HCT116 (cell line): ENCODE measurements at regions not wholly inside any gene's neighbourhood (a gene's known extent, or its start where the extent isn't known, plus 50 kb on each side); places are given as distances from the start of the nearest gene placed in this dataset.
A peak's percentile ranks its signal among the peaks of the same experiment; 100 is the strongest.

Source experiments
- ATAC-seq: fragments of 200-7000 bp; cut with Tn5 transposase; 2 replicates; pipeline ENCODE4 v1.9.1; 2020; ENCODE audit warnings: mild to moderate bottlenecking, moderate library complexity
- BruUV-seq: library from RNA; stranded (reverse); fragments of 400-500 nt; replicated peaks from 2 replicates; lab custom pipeline; 2021; lab: Mats Ljungman, UMichigan
- CTCF ChIA-PET: fragments of 300-600 bp; sonication (Branson Sonifier 250); formaldehyde crosslinking; loops from one replicate; lab custom pipeline; 2021; ENCODE audit warnings: antibody characterized with exemption; lab: Charles Lee
- POLR2A ChIA-PET: fragments of 300-600, 350-600 bp; sonication (Branson Sonifier 250); formaldehyde crosslinking; loops from one replicate; lab custom pipeline; 2021; ENCODE audit warnings: antibody characterized with exemption; lab: Charles Lee
- RAD21 ChIA-PET, 2 experiments: fragments of 300-600 bp; sonication (Branson Sonifier 250); formaldehyde crosslinking; loops; one replicate each; lab custom pipeline; 2023; ENCODE audit warnings: low total read pairs in 2 of 2; ENCODE audit not compliant: uncharacterized antibody in 2 of 2, unreplicated experiment in 2 of 2, low non-redundant PET in 1 of 2; lab: Charles Lee
- DNase-seq: peaks from one replicate; pipeline ENCODE4 v3.0.0-alpha.2; 2010; ENCODE audit warnings: low read depth, low spot score
- H2AFZ ChIP-seq: fragments of 200-600 bp; shearing (Covaris generic), sonication (generic); 2 replicates; pipeline ENCODE4 v1.6.1; 2017; ENCODE audit warnings: low read depth, mixed run types, mixed read lengths, antibody characterized with exemption, low read length; ENCODE audit not compliant: poor library complexity, severe bottlenecking
- H3K27ac ChIP-seq: 2 replicates; pipeline ENCODE4 v1.5.1; 2012; ENCODE audit warnings: low read depth, low read length
- H3K27me3 ChIP-seq: fragments of 200-600 bp; sonication (generic); 2 replicates; pipeline ENCODE4 v1.6.1; 2016; ENCODE audit warnings: mixed run types, low read length, mixed read lengths; ENCODE audit not compliant: insufficient read depth
- H3K36me3 ChIP-seq, 2 experiments: fragments of 200-500 bp in 1 of 2; fragments of 200-600 bp in 1 of 2; sonication (Bioruptor generic) in 1 of 2; sonication (generic) in 1 of 2; 2 replicates each; pipeline versions ENCODE4 v1.5.1 to v1.6.1; 2014 to 2016; ENCODE audit warnings: low read length in 2 of 2, inconsistent platforms in 1 of 2, mixed read lengths in 1 of 2, mixed run types in 1 of 2; ENCODE audit not compliant: insufficient read depth in 2 of 2, control insufficient read depth in 1 of 2
- H3K4me1 ChIP-seq, 2 experiments: fragments of 200-600 bp in 1 of 2; sonication (generic) in 1 of 2; 2 replicates each; pipeline versions ENCODE4 v1.5.1 to v1.6.1; 2012 to 2017; ENCODE audit warnings: low read length in 2 of 2, inconsistent platforms in 1 of 2, mild to moderate bottlenecking in 1 of 2, mixed read lengths in 1 of 2, mixed run types in 1 of 2, moderate library complexity in 1 of 2; ENCODE audit not compliant: insufficient read depth in 2 of 2, control insufficient read depth in 1 of 2
- H3K4me2 ChIP-seq: fragments of 200-600 bp; sonication (generic); 2 replicates; pipeline ENCODE4 v1.6.1; 2017; ENCODE audit warnings: mixed run types, low read length, mixed read lengths
- H3K4me3 ChIP-seq, 2 experiments: fragments of 200-600 bp in 1 of 2; sonication (generic) in 1 of 2; replicated peaks in 1 of 2; 2 replicates each; pipeline ENCODE4 v1.5.1; 2011 to 2016; ENCODE audit warnings: low read length in 2 of 2, control low read depth in 1 of 2, low read depth in 1 of 2, mild to moderate bottlenecking in 1 of 2, mixed read lengths in 1 of 2, mixed run types in 1 of 2
- H3K79me2 ChIP-seq: fragments of 200-600 bp; sonication (generic); 2 replicates; pipeline ENCODE4 v1.6.1; 2017; ENCODE audit warnings: mild to moderate bottlenecking, mixed run types, low read length, moderate library complexity, mixed read lengths; ENCODE audit not compliant: insufficient read depth
- H3K9ac ChIP-seq: fragments of 200-600 bp; sonication (generic); 2 replicates; pipeline ENCODE4 v1.6.1; 2016; ENCODE audit warnings: low read length, mixed read lengths
- H3K9me2 ChIP-seq: fragments of 200-600 bp; sonication (generic), shearing (Covaris generic); 2 replicates; pipeline ENCODE4 v1.6.1; 2017; ENCODE audit warnings: mixed run types, mild to moderate bottlenecking, moderate library complexity; ENCODE audit not compliant: insufficient read depth
- H3K9me3 ChIP-seq, 2 experiments: fragments of 200-500 bp in 1 of 2; fragments of 200-600 bp in 1 of 2; sonication (Bioruptor generic) in 1 of 2; sonication (generic) in 1 of 2; 2 replicates each; pipeline ENCODE4 v1.6.1; 2014 to 2017; ENCODE audit warnings: low read length in 2 of 2, mixed read lengths in 2 of 2, inconsistent platforms in 1 of 2, low read depth in 1 of 2, mild to moderate bottlenecking in 1 of 2, mixed run types in 1 of 2, moderate library complexity in 1 of 2; ENCODE audit not compliant: control insufficient read depth in 1 of 2, insufficient read depth in 1 of 2
- H4K20me1 ChIP-seq: fragments of 200-600 bp; sonication (generic), shearing (Covaris generic); 2 replicates; pipeline ENCODE4 v1.6.1; 2017; ENCODE audit warnings: mixed run types, mild to moderate bottlenecking, moderate library complexity; ENCODE audit not compliant: insufficient read depth
- ATF3 ChIP-seq: IDR thresholded peaks from 2 replicates; pipeline ENCODE4 v1.6.1; 2012
- CBX3 ChIP-seq: IDR thresholded peaks from 2 replicates; pipeline ENCODE4 v1.6.1; 2012; ENCODE audit warnings: low read depth
- CEBPB ChIP-seq: IDR thresholded peaks from 2 replicates; pipeline ENCODE4 v1.6.1; 2012; ENCODE audit warnings: low read depth
- CTCF ChIP-seq, 3 experiments: fragments of 200-600 bp in 1 of 3; sonication (generic) in 1 of 3; IDR thresholded peaks in 2 of 3; conservative IDR thresholded peaks in 1 of 3; 2 replicates each; pipeline ENCODE4 v1.5.1; 2012 to 2017; ENCODE audit warnings: low read depth in 2 of 3, low read length in 2 of 3, antibody characterized with exemption in 1 of 3, borderline replicate concordance in 1 of 3, control low read depth in 1 of 3, mild to moderate bottlenecking in 1 of 3, mixed read lengths in 1 of 3, mixed run types in 1 of 3, moderate library complexity in 1 of 3; ENCODE audit not compliant: insufficient read depth in 1 of 3
- EGR1 ChIP-seq: IDR thresholded peaks from 2 replicates; pipeline ENCODE4 v1.6.1; 2012; ENCODE audit warnings: low read depth
- ELF1 ChIP-seq: IDR thresholded peaks from 2 replicates; pipeline ENCODE4 v1.6.1; 2012; ENCODE audit warnings: low read depth, borderline replicate concordance
- EZH2 ChIP-seq: fragments of 200-600 bp; sonication (generic); IDR thresholded peaks from 2 replicates; pipeline ENCODE4 v1.6.1; 2017; ENCODE audit warnings: antibody characterized with exemption, mixed run types
- EZH2phosphoT487 ChIP-seq: fragments of 200-600 bp; IDR thresholded peaks from 2 replicates; pipeline ENCODE4 v1.6.1; 2018; ENCODE audit warnings: antibody characterized with exemption, borderline replicate concordance
- FOSL1 ChIP-seq: IDR thresholded peaks from 2 replicates; pipeline ENCODE4 v1.6.1; 2012; ENCODE audit warnings: low read depth
- MAX ChIP-seq: IDR thresholded peaks from 2 replicates; pipeline ENCODE4 v1.6.1; 2012
- POLR2A ChIP-seq: IDR thresholded peaks from 2 replicates; pipeline ENCODE4 v1.7.0; 2011; ENCODE audit warnings: borderline replicate concordance; ENCODE audit not compliant: insufficient read depth, insufficient read length; ENCODE audit errors: extremely low read depth
- POLR2AphosphoS5 ChIP-seq: IDR thresholded peaks from 2 replicates; pipeline ENCODE4 v1.6.1; 2011; ENCODE audit warnings: mild to moderate bottlenecking, low read depth, low read length, moderate library complexity
- RAD21 ChIP-seq: IDR thresholded peaks from 2 replicates; pipeline ENCODE4 v1.6.1; 2012; ENCODE audit warnings: low read depth, mild to moderate bottlenecking
- SIN3A ChIP-seq: IDR thresholded peaks from 2 replicates; pipeline ENCODE4 v1.6.1; 2012; ENCODE audit warnings: low read depth
- SP1 ChIP-seq: IDR thresholded peaks from 2 replicates; pipeline ENCODE4 v1.6.1; 2012; ENCODE audit warnings: low read depth
- TCF7L2 ChIP-seq: IDR thresholded peaks from 2 replicates; pipeline ENCODE4 v1.7.0; 2011; ENCODE audit warnings: borderline replicate concordance, inconsistent platforms; ENCODE audit not compliant: insufficient read depth, insufficient read length; ENCODE audit errors: extremely low read depth
- YY1 ChIP-seq: IDR thresholded peaks from 2 replicates; pipeline ENCODE4 v1.6.1; 2011; ENCODE audit warnings: low read length, low read depth, moderate library complexity, mild to moderate bottlenecking; ENCODE audit not compliant: insufficient replicate concordance; ENCODE audit errors: extremely low read depth
- ZNF274 ChIP-seq: fragments of 200-500 bp; sonication (Bioruptor generic); IDR thresholded peaks from 2 replicates; pipeline ENCODE4 v1.6.1; 2014; ENCODE audit warnings: mild to moderate bottlenecking, low read depth, low read length, inconsistent platforms
- intact Hi-C: fragments of 100-400 bp; cut with micrococcal nuclease; formaldehyde crosslinking; loops from 2 replicates; pipeline ENCODE4 v1.10.0; 2022

GRCh38 chr21:35139382-35139715 is 90.2 kb upstream of the RUNX1 start:
- DNase-seq (no peak), ATAC-seq (no peak)
- CTCF ChIA-PET, result interaction anchor here (1.1 kb wide), 1 partner anchor 10 kb away, joined by 3 read pairs; no protein-coding TSS in a partner anchor
- H2AFZ ChIP-seq, result peak overlapping the region; percentile 72
- intact Hi-C loops, result no loop called here
- POLR2A ChIA-PET, result interaction anchor here (1.3 to 2.4 kb wide), 2 partner anchors 11 to 250 kb away, joined by 3 to 11 read pairs; no protein-coding TSS in a partner anchor
- peak overlapping the region in 1 of 2 experiments; percentile 14; a peak in 1 of 4 replicates for H3K4me3 ChIP-seq
- H3K9me3 ChIP-seq, result no peaks in the 10 kb centered on the region
- no peak for TF ChIP-seq POLR2A
- TF ChIP-seq POLR2AphosphoS5, result no peak
- H3K4me2 ChIP-seq, result peak overlapping the region; percentile 67
- H3K27me3 ChIP-seq, result no peaks in the 10 kb centered on the region
- RAD21 ChIA-PET, result no interaction called here
- no peaks in the 10 kb centered on the region for H3K36me3 ChIP-seq
- peak overlapping the region; percentile 60 for H3K27ac ChIP-seq
- no peaks in the 10 kb centered on the region for H3K9me2 ChIP-seq
- no peaks in the 10 kb centered on the region for H3K79me2 ChIP-seq
- H3K9ac ChIP-seq, result peak overlapping the region; percentile 27
- H3K4me1 ChIP-seq, result peaks cover 38 to 47% of the 10 kb centered on the region in 2 experiments
- no peaks in the 10 kb centered on the region for H4K20me1 ChIP-seq
- no TSS peak for BruUV-seq

GRCh38 chr21:35138665-35139381 is 89.7 kb upstream of the RUNX1 start:
- ChIA-PET RAD21 (interaction anchor here in 1 of 2 experiments (0.7 to 1.1 kb wide), 2 partner anchors 91 to 180 kb away, joined by 3 to 5 read pairs; no protein-coding TSS in a partner anchor), CTCF (interaction anchor here (1.1 to 2.0 kb wide), 2 partner anchors 9 to 87 kb away, joined by 3 to 4 read pairs; no protein-coding TSS in a partner anchor), POLR2A (interaction anchor here (1.3 to 2.4 kb wide), 3 partner anchors 11 to 250 kb away, joined by 3 to 11 read pairs (median 4); no protein-coding TSS in a partner anchor)
- BruUV-seq, result no TSS peak
- Histone ChIP-seq H3K9ac (peak overlapping the region; percentile 41), H3K4me1 (peaks cover 38 to 47% of the 10 kb centered on the region in 2 experiments), H4K20me1 (no peaks in the 10 kb centered on the region), H3K27ac (peak overlapping the region; percentile 60), H3K9me3 (no peaks in the 10 kb centered on the region), H3K36me3 (no peaks in the 10 kb centered on the region), H3K4me3 (peak overlapping the region; percentile 14 to 15), H3K79me2 (no peaks in the 10 kb centered on the region), H3K4me2 (peak overlapping the region; percentile 67), H2AFZ (peak overlapping the region; percentile 72), H3K9me2 (no peaks in the 10 kb centered on the region), H3K27me3 (no peaks in the 10 kb centered on the region)
- ATAC-seq (peak; percentile 89), DNase-seq (peak; percentile 93)
- intact Hi-C loops, result no loop called here
- TF ChIP-seq RAD21 (peak; percentile 57), POLR2AphosphoS5 (peak; percentile 49; the same call in 1 of the 2 replicates), CBX3 (peak; percentile 48), TCF7L2 (peak; percentile 87), EZH2 (no peak), FOSL1 (peak; percentile 57; the same call in 1 of the 2 replicates), MAX (peak; percentile 60; the same call in 1 of the 2 replicates), EZH2phosphoT487 (no peak), ATF3 (no peak), SIN3A (0 out of 2 replicates have a peak, but pooled peaks have one; percentile 32), SP1 (peak; percentile 73), CTCF (IDR thresholded peaks at IDR 0.05 in 2 of 3, conservative IDR thresholded peaks at IDR 0.05 in 1 of 3; ENCODE audit: borderline replicate concordance in 1 of 3, insufficient read depth in 1 of 3, low read depth in 2 of 3, low read length in 2 of 3) (peak in 2 of 3 experiments; percentile 4 to 40; a peak in 2 of 6 replicates), EGR1 (peak; percentile 72; the same call in 1 of the 2 replicates), ELF1 (no peak), ZNF274 (no peak), YY1 (no peak), CEBPB (no peak)
